GM21723 (cell line): ENCODE measurements at regions not wholly inside any gene's neighbourhood (a gene's known extent, or its start where the extent isn't known, plus 50 kb on each side); places are given as distances from the start of the nearest gene placed in this dataset.

ENCODE experiments used
- ATAC-seq: cut with Tn5 transposase; IDR thresholded peaks from one replicate; pipeline ENCODE4 v1.9.1; 2021; ENCODE audit warnings: mild to moderate bottlenecking, moderate library complexity; ENCODE audit not compliant: unreplicated experiment

GRCh38 chr17:68706356-68706920, 105.3 kb upstream of the FAM20A start:
- no peak for ATAC-seq

- no peak for ATAC-seq
Observed at GRCh38 chr17:68705714-68706076, 104.5 kb upstream of the FAM20A start.

- ATAC-seq, result no peak
Observed at GRCh38 chr17:68704871-68705713, 103.9 kb upstream of the FAM20A start.

GRCh38 chr17:68701046-68701445, 99.9 kb upstream of the FAM20A start:
- ATAC-seq, result no peak

- ATAC-seq, result no peak
Observed at GRCh38 chr17:68700421-68700820, 99.3 kb upstream of the FAM20A start.

- ATAC-seq, result no peak
Observed at GRCh38 chr17:68699936-68700335, 98.8 kb upstream of the FAM20A start.

- no peak for ATAC-seq
Observed at GRCh38 chr17:68698746-68699145, 97.6 kb upstream of the FAM20A start.

GRCh38 chr17:68697850-68698361, 96.7 kb upstream of the FAM20A start:
- ATAC-seq, result no peak

GRCh38 chr17:68695659-68696058, 94.5 kb upstream of the FAM20A start:
- no peak for ATAC-seq

GRCh38 chr17:68694791-68695485, 93.8 kb upstream of the FAM20A start:
- no peak for ATAC-seq

- ATAC-seq, result no peak
Observed at GRCh38 chr17:68693896-68694295, 92.7 kb upstream of the FAM20A start.

GRCh38 chr17:68693466-68693865, 92.3 kb upstream of the FAM20A start:
- ATAC-seq, result no peak

- ATAC-seq, result no peak
Observed at GRCh38 chr17:68686108-68686988, 85.2 kb upstream of the FAM20A start.

GRCh38 chr17:68684949-68685357, 83.8 kb upstream of the FAM20A start:
- ATAC-seq, result no peak

- no peak for ATAC-seq
Observed at GRCh38 chr17:68682903-68683302, 81.7 kb upstream of the FAM20A start.

GRCh38 chr17:68679882-68680281, 78.7 kb upstream of the FAM20A start:
- ATAC-seq, result no peak

- ATAC-seq, result no peak
Observed at GRCh38 chr17:68676856-68677255, 75.7 kb upstream of the FAM20A start.

- ATAC-seq, result no peak
Observed at GRCh38 chr17:68675723-68676122, 74.6 kb upstream of the FAM20A start.

- no peak for ATAC-seq
Observed at GRCh38 chr17:68674029-68674925, 73.1 kb upstream of the FAM20A start.
